HG03442 (cell line): ENCODE measurements at regions not wholly inside any gene's neighbourhood (a gene's known extent, or its start where the extent isn't known, plus 50 kb on each side); places are given as distances from the start of the nearest gene placed in this dataset.

Experiments
- ATAC-seq: cut with Tn5 transposase; IDR thresholded peaks from one replicate; pipeline ENCODE4 v1.9.1; 2021; ENCODE audit warnings: mild to moderate bottlenecking, moderate library complexity; ENCODE audit not compliant: unreplicated experiment

DNA sequence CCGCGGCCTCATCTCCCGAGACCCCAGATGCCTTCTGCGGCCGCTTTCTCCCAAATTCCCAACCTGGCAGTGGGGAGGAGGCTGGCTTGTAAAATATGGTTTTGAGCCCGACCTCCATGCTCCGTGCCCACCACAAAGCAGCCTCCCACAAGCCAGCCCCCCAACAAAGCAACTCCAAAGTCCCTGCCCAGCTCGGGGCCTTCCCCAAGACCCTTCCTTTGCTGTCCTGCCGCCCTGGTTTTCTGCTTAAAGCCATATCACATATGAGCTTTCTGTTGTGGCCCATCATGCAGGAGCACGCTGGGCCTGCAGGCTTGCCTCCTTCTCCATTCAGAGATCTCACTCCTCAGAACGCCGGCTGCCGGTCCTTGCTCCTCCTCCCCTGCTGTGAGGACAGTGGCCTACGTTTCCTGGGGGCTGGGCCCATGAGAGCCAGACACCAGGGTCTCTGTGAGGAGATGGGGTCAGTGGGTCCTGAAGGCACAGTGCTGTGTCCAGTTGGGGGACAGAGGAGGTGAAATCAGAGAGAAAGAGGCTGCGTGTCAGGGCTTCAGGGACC is 680.0 kb downstream of the BRD1 start:
- no peak for ATAC-seq

DNA sequence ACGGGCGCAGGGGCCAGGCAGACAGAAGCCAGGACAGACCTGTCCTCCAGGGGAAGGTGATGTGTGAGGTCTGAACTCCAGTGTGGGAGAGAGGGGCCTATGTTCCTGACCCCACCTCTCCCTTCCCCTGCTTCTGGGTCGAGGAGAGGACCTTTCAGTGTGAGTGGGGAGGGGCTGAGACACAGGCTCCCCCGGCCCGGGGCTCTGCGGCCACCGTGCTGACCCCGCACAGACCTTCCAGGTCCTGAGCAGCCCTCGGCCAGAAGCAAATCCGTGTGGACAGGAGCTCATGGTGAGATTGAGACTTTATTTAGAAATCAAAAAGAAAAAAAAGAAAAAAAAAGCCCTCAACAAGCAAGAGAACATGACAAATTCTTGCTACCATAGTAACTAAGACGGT is 680.5 kb downstream of the BRD1 start:
- ATAC-seq = no peak

DNA sequence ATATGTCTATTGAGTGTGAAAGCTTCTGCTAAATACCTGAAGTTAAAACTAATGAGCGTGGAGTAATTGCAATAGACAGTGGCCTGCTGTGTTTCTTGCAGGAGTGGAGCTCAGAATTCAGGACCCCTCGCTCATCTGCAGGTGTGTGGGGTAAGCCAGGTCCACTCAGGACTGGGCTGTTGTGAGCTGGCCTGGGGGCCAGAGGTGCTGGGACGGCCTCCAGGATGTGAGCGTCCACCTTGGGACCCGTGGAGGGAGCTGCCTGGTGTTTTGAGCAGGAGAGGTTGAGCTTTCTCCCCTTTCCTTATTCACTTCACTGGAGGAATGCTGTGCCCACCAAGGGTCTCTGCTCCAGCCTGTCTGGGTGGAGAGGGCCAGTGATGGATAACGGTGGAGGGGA is 681.2 kb downstream of the BRD1 start:
- no peak for ATAC-seq

DNA sequence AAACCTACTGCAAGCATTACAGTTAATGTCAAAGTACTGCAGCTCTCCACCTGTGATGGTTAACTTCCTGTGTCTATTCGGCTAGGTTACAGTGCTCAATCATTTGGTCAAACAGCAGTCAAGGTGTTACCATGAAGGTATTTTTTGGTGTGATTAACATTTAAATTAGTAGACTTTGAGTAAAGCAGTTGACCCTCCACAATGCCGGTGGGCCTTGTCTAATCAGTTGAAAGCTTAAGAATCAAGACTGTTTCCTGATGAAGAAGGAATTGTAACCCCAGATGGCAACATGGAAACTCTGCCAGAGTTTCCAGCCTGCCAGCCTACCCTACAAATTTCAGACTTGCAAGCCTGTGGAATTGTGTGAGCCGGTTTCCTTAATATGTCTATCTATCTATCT is 683.9 kb downstream of the BRD1 start:
- ATAC-seq = no peak

DNA sequence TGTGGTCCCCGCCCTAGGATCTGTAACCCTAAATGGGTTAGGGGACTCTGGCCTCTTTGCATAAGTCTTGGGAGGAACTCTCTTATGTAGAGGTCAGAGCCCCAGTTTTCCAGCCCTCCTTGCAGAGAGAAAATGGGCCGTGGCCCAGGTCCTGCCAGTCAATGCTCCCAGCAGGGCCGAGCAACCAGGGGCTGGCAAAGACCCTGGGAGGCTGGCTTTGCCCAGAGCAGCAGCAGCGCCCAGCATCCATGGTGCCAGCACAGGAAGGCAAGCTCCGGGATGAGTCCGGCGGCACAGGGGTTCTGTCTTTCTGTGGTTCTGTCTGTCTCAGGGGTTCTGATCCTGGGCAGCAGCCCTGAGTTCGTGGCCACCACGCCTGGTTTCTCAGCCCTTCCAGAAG is 684.8 kb downstream of the BRD1 start:
- no peak for ATAC-seq

DNA sequence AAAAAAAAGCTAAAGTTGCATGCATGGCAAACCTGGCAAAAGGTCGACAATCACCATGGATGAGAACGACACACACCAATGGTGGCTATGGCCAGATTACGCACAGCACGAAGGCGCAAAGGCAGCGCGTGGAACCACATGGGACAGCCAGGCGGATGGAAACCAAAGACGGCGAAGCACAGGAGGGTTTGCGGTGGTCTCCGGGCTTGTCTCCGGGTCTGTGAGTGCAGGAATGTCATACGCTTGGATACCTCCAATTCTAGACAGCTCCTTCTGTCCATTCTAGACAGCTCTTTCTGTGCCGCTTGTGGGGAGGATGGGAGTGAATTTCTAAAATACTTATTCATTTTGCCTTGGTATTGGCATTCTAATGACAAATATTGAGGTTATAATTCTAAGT is 685.4 kb downstream of the BRD1 start:
- no peak for ATAC-seq

DNA sequence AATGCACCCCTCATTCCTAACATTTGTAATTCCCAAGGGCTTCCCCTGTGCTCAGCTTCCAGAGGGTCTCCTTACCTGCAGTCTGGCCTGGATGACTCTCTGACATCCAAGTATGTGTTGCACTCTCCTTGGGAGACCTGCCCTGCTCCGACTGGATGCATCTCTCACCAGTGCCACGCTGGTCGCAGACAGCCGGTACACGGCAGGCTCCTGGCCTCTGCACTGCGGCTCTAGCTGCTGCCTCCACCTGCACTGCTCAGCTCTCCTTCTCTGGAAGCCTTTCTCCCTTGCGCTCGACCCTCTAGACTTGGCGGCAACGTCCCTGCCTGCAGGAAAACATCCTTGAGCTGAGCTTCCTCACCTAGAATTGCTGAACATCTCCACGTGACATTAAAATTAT is 685.9 kb downstream of the BRD1 start:
- ATAC-seq = no peak

DNA sequence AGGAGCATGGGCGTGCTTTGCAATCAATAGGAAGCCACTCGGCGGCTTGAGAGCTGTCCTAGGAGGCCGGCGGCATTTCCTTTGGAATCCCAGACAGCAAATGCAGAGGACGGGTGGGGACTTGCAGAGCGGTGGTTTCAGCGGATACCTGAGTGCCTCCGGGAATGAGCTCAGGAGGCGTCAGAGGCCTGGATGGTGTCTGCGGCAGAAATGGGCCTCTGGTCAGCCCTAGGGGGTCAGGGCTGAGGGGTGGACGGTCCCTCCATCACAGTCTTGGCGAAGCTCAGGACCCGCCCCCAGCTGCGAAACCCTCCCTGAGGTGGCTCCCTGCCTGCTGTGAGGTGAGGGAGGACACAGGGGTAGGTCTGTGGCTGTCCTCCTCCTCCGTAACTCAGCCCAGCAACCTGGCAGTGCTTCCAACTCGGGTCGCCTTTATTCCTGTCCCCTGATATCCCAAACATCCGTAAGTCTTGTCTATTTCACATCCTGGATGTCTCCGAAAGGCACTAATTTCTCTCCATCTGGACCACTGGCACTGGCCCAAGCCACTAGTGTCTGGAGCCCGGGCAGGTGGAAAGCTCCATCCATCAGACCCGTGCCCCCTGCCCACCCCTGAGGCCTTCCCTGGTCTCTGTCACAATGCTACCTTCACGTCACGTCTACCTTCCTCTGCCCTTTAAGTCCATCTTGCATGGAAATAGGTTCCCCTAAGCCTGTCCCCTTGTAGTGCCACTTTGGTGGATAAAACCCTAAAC is 686.6 kb downstream of the BRD1 start:
- no peak for ATAC-seq

DNA sequence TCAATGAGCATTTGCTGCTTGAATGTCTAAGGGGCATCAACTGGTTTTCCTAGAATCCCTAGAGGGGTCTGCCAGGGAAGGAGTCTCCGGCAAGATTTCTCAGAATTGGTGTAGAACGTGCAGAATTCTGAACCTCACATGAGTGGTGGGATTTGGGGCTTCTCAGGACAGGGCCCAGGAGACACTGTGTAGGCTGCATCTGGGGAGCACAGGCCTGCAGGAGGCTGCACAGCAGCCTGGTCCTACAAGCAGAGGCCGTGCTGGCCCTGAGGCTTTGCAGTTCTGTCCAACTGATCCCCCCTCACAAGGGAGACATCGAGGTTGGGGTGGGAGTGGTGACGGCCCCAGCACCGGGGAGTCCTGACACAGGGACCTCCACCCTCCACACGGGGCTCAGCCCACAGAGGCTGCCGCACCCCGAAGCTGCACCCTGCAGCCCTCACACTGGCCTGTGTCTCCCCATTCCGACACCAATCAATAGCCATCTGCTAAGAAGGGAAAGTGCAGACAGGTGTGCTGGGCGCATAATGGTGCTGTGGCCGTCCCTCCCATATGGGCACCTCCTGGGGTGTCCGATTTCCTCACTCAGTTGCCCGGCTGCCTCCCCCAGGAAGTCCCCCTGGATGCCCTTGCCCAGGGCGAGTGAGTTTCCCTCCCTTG is 688.1 kb downstream of the BRD1 start:
- no peak for ATAC-seq

DNA sequence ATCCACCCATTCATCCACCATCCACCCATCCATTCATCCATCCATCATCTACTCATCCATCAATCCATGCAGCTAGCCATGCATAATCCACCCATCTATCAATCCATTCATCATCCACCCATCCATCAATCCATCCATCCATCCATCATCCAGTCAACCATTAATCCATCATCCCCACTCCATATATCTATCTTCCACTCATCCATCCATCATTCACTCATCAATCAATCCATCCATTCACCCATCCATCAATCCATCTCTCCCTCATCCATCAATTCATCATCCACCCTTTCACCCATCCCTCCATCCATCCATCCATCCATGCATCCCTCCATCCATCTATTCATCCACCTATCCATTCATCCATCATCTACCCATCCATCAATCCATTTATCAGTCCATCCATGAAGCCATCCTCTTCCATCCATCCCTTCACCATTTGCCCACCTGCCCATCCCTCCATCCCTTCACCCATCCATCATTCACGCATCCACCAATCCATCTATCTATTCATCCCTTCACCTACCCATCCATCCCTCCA is 689.4 kb downstream of the BRD1 start:
- no peak for ATAC-seq

DNA sequence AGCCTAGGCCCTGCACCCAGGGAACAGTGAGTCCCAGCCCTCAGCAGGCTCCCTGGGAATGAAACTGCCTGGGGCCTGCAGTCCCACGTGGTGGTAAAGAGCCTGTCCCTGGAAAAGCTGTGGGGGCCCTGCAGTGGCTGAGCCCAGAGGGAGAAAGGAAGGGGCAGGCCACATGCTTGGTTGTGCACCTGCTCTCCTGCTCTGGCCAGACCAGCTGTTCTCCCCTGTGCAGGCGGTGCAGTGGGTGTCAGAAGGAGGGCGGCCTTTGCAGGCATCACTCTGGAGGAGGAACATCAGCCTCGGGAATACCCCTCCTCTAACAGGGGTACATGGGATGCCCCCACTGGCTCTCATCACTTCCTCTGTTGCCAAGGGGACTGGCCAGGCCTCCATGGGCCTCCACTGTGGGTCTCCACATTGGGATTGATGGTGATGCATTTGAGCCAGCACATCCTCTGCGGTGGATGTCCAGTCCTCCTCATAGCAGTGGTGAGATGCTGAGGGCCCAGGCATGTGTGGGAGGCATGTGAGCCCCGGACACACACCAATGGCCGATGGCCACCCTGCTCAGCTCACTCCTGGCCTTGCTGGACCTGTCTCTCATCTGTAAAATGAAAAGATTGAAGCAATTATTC is 690.4 kb downstream of the BRD1 start:
- no peak for ATAC-seq

DNA sequence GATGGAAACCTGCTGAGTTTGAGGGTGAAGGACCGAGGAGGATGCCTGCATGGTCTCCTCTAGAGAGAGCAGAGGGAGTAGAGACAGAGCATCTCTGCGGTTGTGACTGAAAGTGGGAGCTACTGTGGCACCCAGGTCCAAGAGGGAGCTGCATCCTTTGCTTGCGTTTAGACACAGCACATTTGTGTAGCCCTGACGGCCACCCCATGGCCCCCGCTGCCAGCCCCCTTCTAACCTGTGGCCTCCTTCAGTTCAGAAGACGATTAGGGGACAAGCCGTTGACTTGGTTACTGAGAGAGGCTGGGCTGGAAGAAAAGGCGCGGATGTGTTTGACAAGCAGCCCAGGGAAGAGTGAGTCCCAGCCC is 690.9 kb downstream of the BRD1 start:
- no peak for ATAC-seq

DNA sequence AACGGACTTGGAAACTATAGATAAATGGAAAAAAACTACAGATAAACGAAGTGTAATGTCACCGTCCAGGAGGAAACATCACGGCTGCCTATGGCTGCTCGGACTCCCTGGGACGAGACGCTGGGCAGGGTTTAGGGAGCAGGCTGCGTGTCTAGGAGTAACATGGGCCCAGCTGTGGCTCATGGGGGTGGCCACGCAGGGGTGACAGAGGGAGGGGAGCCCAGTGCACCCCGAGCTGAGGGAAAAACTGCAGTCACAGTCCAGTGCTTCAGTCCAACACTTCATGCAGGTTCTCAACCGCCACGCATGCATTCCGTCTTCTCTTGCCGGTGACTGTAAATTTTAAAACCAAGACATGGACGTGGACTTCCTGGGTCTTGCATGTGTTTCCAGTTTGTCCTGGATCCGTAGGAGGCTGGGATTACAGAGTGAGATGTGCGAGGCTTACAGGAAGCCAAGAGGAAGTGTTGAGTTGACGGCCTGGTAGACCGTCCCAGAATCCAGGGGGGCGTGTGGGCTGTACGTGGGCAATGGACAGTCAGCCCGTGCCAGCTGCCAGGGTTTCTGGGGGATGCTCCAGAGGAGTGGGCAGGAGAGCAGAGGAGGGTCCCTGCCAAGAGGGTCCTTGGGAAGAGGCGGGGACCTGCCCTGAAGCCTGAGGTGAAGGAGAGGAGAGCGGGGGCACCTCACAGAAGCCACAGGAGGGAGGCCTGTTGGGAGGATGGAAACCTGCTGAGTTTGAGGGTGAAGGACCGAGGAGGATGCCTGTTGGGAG is 691.4 kb downstream of the BRD1 start:
- ATAC-seq = no peak

DNA sequence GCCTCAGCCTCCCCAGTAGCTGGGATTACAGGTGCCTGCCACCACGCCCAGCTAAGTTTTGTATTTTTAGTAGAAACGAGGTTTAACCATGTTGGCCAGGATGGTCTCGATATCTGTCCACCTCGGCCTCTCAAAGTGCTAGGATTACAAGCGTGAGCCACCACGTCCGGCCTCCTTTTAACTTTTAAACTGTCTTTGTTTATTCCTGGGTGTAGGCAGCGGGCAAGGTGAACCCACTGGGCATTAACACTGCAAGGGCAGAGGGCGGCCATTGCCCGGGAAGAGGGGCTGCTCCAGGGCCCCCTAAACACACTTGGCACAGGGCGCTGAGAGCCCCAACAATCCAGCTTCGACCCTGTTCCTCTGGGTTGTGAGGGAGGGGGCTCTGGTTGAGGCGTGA is 693.6 kb downstream of the BRD1 start:
- ATAC-seq = no peak

DNA sequence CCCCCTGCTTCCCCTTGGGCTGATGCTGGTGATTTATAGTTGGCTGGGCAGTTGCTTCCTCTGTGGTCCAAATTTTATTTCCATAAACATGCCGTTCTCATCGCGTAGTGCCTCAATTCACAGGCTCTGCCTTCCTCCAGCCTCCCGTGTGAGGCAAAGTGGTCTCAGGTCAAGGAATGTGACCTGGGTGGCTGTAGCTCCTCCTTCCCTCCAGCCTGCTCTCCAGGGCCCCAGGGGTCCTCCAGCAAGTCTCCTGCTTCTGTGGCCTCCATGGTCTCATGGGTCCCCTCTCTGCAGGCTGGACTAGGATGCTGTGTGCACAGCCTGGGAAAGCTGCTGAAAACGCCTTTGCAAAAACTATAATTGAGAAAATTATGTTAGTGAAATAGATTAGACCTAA is 694.1 kb downstream of the BRD1 start:
- no peak for ATAC-seq

DNA sequence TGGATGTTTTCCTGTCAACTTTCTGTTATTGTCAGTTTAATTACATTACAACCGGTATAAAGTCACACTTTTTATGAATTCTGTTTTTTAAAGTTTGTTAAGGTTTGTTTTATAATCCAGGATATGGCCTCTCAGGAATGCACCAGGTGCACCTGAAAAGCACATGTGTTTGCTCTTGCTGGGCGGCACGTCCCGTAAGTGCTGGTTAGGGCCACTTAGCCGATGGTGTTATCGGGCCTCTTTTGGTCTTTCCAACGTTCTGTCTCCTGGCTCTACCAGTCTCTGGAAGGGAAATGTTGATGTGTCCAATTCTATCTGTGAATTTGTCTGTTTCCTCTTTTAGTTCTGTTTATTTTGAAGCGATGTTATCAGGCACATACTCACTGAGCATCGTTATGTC is 695.7 kb downstream of the BRD1 start:
- ATAC-seq = no peak

DNA sequence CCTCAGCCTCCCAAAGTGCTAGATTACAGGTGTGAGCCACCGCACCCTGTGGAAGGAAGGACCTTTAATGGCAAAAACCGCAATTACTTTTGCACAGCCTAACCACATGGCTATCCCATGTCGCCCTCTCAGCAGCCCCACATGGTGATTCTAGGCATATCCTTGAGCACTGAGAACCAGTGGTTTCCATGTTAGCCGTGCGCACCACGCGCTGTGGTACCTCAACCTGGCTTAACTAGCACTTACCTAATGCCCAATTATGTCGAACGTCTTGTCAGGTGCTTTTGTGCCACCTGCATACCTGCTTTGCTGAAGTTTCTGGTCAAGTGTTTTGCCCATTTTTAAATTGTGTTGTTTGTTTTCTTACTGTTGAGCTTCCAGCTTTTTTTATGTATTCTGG is 697.9 kb downstream of the BRD1 start:
- ATAC-seq = no peak

DNA sequence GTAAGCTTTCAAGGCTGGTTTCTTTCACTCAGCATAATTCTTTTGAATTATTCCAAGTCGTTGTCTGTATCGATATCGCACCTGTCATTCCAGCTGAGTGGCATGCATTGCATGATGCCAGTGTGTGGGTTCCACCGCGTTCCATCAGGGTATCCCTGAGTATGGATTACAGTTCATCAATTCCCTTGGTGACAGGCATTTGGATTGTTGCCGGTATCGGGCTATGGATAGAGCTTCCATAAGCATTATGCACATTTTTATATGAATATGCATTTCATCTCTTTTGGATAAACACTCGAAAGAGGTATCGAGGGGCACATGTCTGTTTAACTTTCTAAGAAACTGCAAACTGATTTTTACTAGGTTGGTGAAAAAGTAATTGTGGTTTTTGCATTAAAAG is 698.8 kb downstream of the BRD1 start:
- no peak for ATAC-seq

DNA sequence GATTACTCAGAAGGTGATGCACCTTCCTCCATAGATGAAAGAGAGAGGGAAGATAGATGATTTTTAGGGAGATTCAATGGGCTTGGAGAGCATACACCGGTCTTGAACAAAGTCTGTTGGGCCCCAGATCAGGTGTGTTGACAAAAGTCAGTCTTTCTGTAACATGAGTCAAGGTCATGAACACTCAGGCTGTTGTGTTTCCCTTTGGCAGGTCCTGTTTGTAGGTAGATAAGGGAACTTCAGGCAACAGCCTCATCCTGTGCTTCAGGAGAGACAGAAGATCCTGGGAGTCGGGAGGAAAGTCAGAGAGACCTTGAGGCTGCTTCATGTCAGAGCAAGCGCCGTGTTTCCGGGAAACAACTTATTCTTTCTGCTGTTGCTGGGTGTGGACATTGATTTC is 703.1 kb downstream of the BRD1 start:
- no peak for ATAC-seq

DNA sequence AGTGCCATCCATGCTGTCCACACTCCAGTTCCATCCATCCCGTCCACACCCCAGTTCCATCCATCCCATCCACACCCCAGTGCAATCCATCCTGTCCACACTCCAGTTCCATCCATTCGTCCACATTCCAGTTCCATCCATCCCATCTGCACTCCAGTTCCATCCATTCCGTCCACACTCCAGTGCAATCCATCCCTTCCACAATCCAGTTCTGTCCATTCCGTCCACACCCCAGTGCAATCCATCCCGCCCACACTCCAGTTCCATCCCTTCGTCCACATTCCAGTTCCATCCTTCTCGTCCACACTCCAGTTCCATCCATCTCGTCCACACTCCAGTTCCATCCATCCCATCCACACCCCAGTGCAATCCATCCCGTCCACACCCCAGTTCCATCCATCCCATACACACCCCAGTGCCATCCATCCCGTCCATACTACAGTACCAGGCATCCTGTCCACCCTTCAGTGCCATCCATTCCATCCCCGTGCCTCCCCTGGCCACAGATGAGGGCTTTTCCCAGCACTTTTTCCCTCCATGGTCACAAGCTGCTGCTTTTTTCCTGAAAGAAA is 704.0 kb downstream of the BRD1 start:
- no peak for ATAC-seq

DNA sequence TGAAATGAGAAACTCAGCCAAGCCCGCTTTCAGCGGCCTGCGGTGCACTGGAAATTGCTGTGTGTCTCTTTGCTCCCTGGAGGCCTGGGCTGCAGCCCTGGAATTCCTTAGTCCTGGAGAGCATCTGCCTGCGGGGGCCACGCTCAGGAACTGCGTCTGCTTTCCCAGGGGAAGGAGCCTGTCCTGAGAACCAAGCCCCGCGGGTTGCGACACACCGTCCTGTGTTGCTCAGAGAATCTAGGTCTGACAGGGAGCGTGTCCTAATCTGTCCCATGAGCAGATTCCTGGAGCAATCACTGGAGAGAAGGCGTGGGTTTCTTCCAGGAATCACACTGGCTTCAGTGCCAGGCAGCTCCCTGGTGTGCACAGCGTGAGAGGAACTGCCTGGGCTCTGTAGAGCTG is 708.1 kb downstream of the BRD1 start:
- no peak for ATAC-seq
